Loucy (cell line): ENCODE measurements at regions not wholly inside any gene's neighbourhood (a gene's known extent, or its start where the extent isn't known, plus 50 kb on each side); places are given as distances from the start of the nearest gene placed in this dataset.

ENCODE experiments used
- H2AFZ ChIP-seq: fragments of 200-600 bp; sonication (generic); 2 replicates; pipeline ENCODE4 v1.6.0; 2016; ENCODE audit warnings: antibody characterized with exemption, mild to moderate bottlenecking, low read length, moderate library complexity
- H3F3A ChIP-seq: fragments of 200-600 bp; 2 replicates; pipeline ENCODE4 v1.6.0; 2016; ENCODE audit warnings: antibody characterized with exemption, low read depth, mild to moderate bottlenecking
- H3K27me3 ChIP-seq: fragments of 200-600 bp; sonication (generic); 2 replicates; pipeline ENCODE4 v1.6.1; 2014; ENCODE audit warnings: low read length, mild to moderate bottlenecking; ENCODE audit not compliant: insufficient read depth, poor library complexity, severe bottlenecking
- H3K36me3 ChIP-seq: fragments of 200-600 bp; sonication (generic); 2 replicates; pipeline ENCODE4 v1.6.1; 2016; ENCODE audit warnings: low read length; ENCODE audit not compliant: insufficient read depth
- H3K4me1 ChIP-seq: fragments of 200-600 bp; sonication (generic); 2 replicates; pipeline ENCODE4 v1.5.1; 2014; ENCODE audit warnings: low read length, mild to moderate bottlenecking; ENCODE audit not compliant: insufficient read depth, poor library complexity, severe bottlenecking
- H3K4me2 ChIP-seq: fragments of 200-600 bp; sonication (generic); 2 replicates; pipeline ENCODE4 v1.6.0; 2014; ENCODE audit warnings: antibody characterized with exemption, low read length, low read depth, mild to moderate bottlenecking; ENCODE audit not compliant: poor library complexity, severe bottlenecking
- H3K4me3 ChIP-seq: fragments of 200-600 bp; sonication (generic); 2 replicates; pipeline ENCODE4 v1.5.1; 2014; ENCODE audit warnings: low read length, mild to moderate bottlenecking, mixed read lengths; ENCODE audit not compliant: poor library complexity, severe bottlenecking
- H3K79me2 ChIP-seq: fragments of 200-600 bp; sonication (generic); 2 replicates; pipeline ENCODE4 v1.6.1; 2014; ENCODE audit warnings: low read length; ENCODE audit not compliant: insufficient read depth
- H3K9ac ChIP-seq: fragments of 200-600 bp; sonication (generic); 2 replicates; pipeline ENCODE4 v1.6.0; 2014; ENCODE audit warnings: mild to moderate bottlenecking, low read depth, low read length, moderate library complexity; ENCODE audit not compliant: poor library complexity, severe bottlenecking
- H3K9me2 ChIP-seq: fragments of 200-600 bp; sonication (generic); replicated peaks from 2 replicates; pipeline ENCODE4 v1.6.1; 2016; ENCODE audit warnings: low read depth, low read length, mixed read lengths
- H3K9me3 ChIP-seq: fragments of 200-600 bp; sonication (generic); 2 replicates; pipeline ENCODE4 v1.6.1; 2014; ENCODE audit warnings: mild to moderate bottlenecking, antibody characterized with exemption, low read length, low read depth; ENCODE audit not compliant: insufficient read depth
- H4K20me1 ChIP-seq: fragments of 200-600 bp; sonication (generic); 2 replicates; pipeline ENCODE4 v1.6.0; 2014; ENCODE audit warnings: antibody characterized with exemption, low read length, mild to moderate bottlenecking; ENCODE audit not compliant: insufficient read depth, poor library complexity, severe bottlenecking
- CTCF ChIP-seq: fragments of 200-600 bp; sonication (generic); conservative IDR thresholded peaks from 2 replicates; pipeline ENCODE4 v1.5.1; 2014; ENCODE audit warnings: mild to moderate bottlenecking, antibody characterized with exemption, low read length
- EZH2phosphoT487 ChIP-seq: fragments of 200-600 bp; IDR thresholded peaks from 2 replicates; pipeline ENCODE4 v1.6.1; 2018; ENCODE audit warnings: antibody characterized with exemption, mild to moderate bottlenecking, moderate library complexity, borderline replicate concordance

GRCh38 chr15:35993196-35993595 lies 447.2 kb upstream of the DPH6 start:
- H3K36me3 ChIP-seq = no peaks in the 10 kb centered on the region

GRCh38 chr15:35994876-35995275 lies 448.9 kb upstream of the DPH6 start:
- Histone ChIP-seq H4K20me1 (no peaks in the 10 kb centered on the region), H3K4me1 (no peaks in the 10 kb centered on the region)

More at GRCh38 chr15:35993196-35993595, 447.2 kb upstream of the DPH6 start:
- Histone ChIP-seq H3K27me3 (no peaks in the 10 kb centered on the region), H3F3A (no peaks in the 10 kb centered on the region), H3K79me2 (no peaks in the 10 kb centered on the region), H3K9ac (no peak overlapping the region), H4K20me1 (no peaks in the 10 kb centered on the region), H3K9me2 (no peaks in the 10 kb centered on the region), H3K9me3 (0 out of 2 replicates have a peak, but pooled peaks cover 3% of the 10 kb centered on the region), H2AFZ (no peak overlapping the region), H3K4me2 (no peak overlapping the region), H3K4me3 (no peak overlapping the region), H3K4me1 (no peaks in the 10 kb centered on the region)
- TF ChIP-seq CTCF = no peak
- no peak for TF ChIP-seq EZH2phosphoT487

GRCh38 chr15:35998663-35999602 lies 453.0 kb upstream of the DPH6 start:
- Histone ChIP-seq H3K9me2 (no peaks in the 10 kb centered on the region), H3F3A (no peaks in the 10 kb centered on the region), H3K9me3 (no peaks in the 10 kb centered on the region), H3K27me3 (no peaks in the 10 kb centered on the region), H3K4me1 (no peaks in the 10 kb centered on the region), H3K36me3 (no peaks in the 10 kb centered on the region), H3K4me2 (no peak overlapping the region), H4K20me1 (no peaks in the 10 kb centered on the region), H3K79me2 (no peaks in the 10 kb centered on the region), H2AFZ (no peak overlapping the region), H3K4me3 (no peak overlapping the region), H3K9ac (no peak overlapping the region)
- no peak for TF ChIP-seq CTCF
- no peak for TF ChIP-seq EZH2phosphoT487

More at GRCh38 chr15:35994876-35995275, 448.9 kb upstream of the DPH6 start:
- H3K27me3 ChIP-seq = no peaks in the 10 kb centered on the region
- H3K4me3 ChIP-seq = no peak overlapping the region
- no peaks in the 10 kb centered on the region for H3K9me2 ChIP-seq
- no peak overlapping the region for H3K4me2 ChIP-seq
- TF ChIP-seq EZH2phosphoT487 = no peak
- TF ChIP-seq CTCF = no peak
- no peaks in the 10 kb centered on the region for H3K79me2 ChIP-seq
- no peaks in the 10 kb centered on the region for H3K36me3 ChIP-seq
- no peak overlapping the region for H2AFZ ChIP-seq
- no peak overlapping the region for H3K9ac ChIP-seq
- 0 out of 2 replicates have a peak, but pooled peaks cover 3% of the 10 kb centered on the region for H3K9me3 ChIP-seq
- H3F3A ChIP-seq = no peaks in the 10 kb centered on the region
